IMR-90 (cell line): ENCODE measurements at regions not wholly inside any gene's neighbourhood (a gene's known extent, or its start where the extent isn't known, plus 50 kb on each side); places are given as distances from the start of the nearest gene placed in this dataset.

Experiments used
- ATAC-seq: fragments of 200-7000 bp; cut with Tn5 transposase; 2 replicates; pipeline ENCODE4 v1.9.1; 2020; ENCODE audit warnings: low read depth, mild to moderate bottlenecking, moderate library complexity
- BruUV-seq: library from RNA; stranded (reverse); fragments of 400-500 nt; replicated peaks from 2 replicates; lab custom pipeline; 2021; lab: Mats Ljungman, UMichigan
- CTCF ChIA-PET: fragments of 300-600 bp; formaldehyde crosslinking; extraction: SDS; loops from one replicate; lab custom pipeline; 2021; ENCODE audit warnings: antibody characterized with exemption; lab: Yijun Ruan, JAX
- POLR2A ChIA-PET: fragments of 300-600 bp; sonication (Branson Sonifier 250); formaldehyde crosslinking; loops from one replicate; lab custom pipeline; 2022; ENCODE audit warnings: antibody characterized with exemption; ENCODE audit not compliant: unreplicated experiment; lab: Charles Lee
- DNase-seq: peaks from one replicate; pipeline ENCODE4 v3.0.0; 2013
- H2AFZ ChIP-seq: replicated peaks from 2 replicates; pipeline ENCODE3; 2013; ENCODE audit warnings: low read length, mild to moderate bottlenecking; ENCODE audit not compliant: poor library complexity
- H2AK5ac ChIP-seq: 2 replicates; pipeline ENCODE4 v1.6.1; 2013; ENCODE audit warnings: low read depth, low read length, inconsistent platforms
- H2AK9ac ChIP-seq: replicated peaks from 2 replicates; pipeline ENCODE3; 2013; ENCODE audit warnings: mild to moderate bottlenecking, low read depth, low read length, moderate library complexity; ENCODE audit not compliant: poor library complexity
- H2BK120ac ChIP-seq: 2 replicates; pipeline ENCODE4 v1.6.1; 2013; ENCODE audit warnings: low read depth, low read length, inconsistent platforms
- H2BK15ac ChIP-seq: 3 replicates; pipeline ENCODE4 v1.6.1; 2013; ENCODE audit warnings: low read depth, low read length, inconsistent platforms
- H2BK20ac ChIP-seq: 2 replicates; pipeline ENCODE4 v1.6.1; 2013; ENCODE audit warnings: low read depth, mild to moderate bottlenecking, inconsistent platforms, low read length, moderate library complexity
- H2BK5ac ChIP-seq: 2 replicates; pipeline ENCODE4 v1.6.1; 2013; ENCODE audit warnings: mild to moderate bottlenecking, low read depth, low read length, inconsistent platforms; ENCODE audit not compliant: poor library complexity, severe bottlenecking
- H3K14ac ChIP-seq: replicated peaks from 2 replicates; pipeline ENCODE4 v1.6.1; 2013; ENCODE audit warnings: low read depth, low read length, inconsistent platforms
- H3K18ac ChIP-seq: 2 replicates; pipeline ENCODE4 v1.6.1; 2013; ENCODE audit warnings: low read depth, low read length, control low read depth
- H3K23ac ChIP-seq: 2 replicates; pipeline ENCODE4 v1.6.1; 2013; ENCODE audit warnings: low read depth, low read length, inconsistent platforms
- H3K27ac ChIP-seq: 2 replicates; pipeline ENCODE4 v1.5.1; 2013; ENCODE audit warnings: mild to moderate bottlenecking, control low read depth, low read length; ENCODE audit not compliant: insufficient read depth
- H3K27me3 ChIP-seq: 2 replicates; pipeline ENCODE4 v1.6.1; 2013; ENCODE audit warnings: low read length; ENCODE audit not compliant: control insufficient read depth, insufficient read depth
- H3K36me3 ChIP-seq: 2 replicates; pipeline ENCODE4 v1.6.1; 2013; ENCODE audit warnings: low read length, mixed read lengths; ENCODE audit not compliant: control insufficient read depth, insufficient read depth
- H3K4ac ChIP-seq: 2 replicates; pipeline ENCODE4 v1.6.1; 2013; ENCODE audit warnings: low read depth, low read length, inconsistent platforms
- H3K4me1 ChIP-seq: 2 replicates; pipeline ENCODE4 v1.6.1; 2013; ENCODE audit warnings: low read length, mixed read lengths; ENCODE audit not compliant: control insufficient read depth, insufficient read depth
- H3K4me2 ChIP-seq: 2 replicates; pipeline ENCODE4 v1.6.1; 2013; ENCODE audit warnings: low read depth, mild to moderate bottlenecking, control low read depth, low read length, moderate library complexity
- H3K4me3 ChIP-seq: 2 replicates; pipeline ENCODE4 v1.5.1; 2013; ENCODE audit warnings: low read depth, mild to moderate bottlenecking, control low read depth, low read length, moderate library complexity; ENCODE audit not compliant: insufficient read depth
- H3K56ac ChIP-seq: 2 replicates; pipeline ENCODE4 v1.6.1; 2013; ENCODE audit warnings: low read length, inconsistent platforms; ENCODE audit not compliant: insufficient read depth; ENCODE audit errors: extremely low read depth
- H3K79me1 ChIP-seq, 2 experiments: 2 replicates each; pipeline ENCODE4 v1.6.1; 2013; ENCODE audit warnings: low read length in 2 of 2, inconsistent platforms in 1 of 2, low read depth in 1 of 2
- H3K9ac ChIP-seq: 2 replicates; pipeline ENCODE4 v1.6.1; 2013; ENCODE audit warnings: low read depth, low read length, control low read depth
- H3K9me1 ChIP-seq: 2 replicates; pipeline ENCODE4 v1.6.1; 2013; ENCODE audit warnings: low read length, inconsistent platforms; ENCODE audit not compliant: insufficient read depth
- H3K9me3 ChIP-seq: 2 replicates; pipeline ENCODE4 v1.6.1; 2013; ENCODE audit warnings: low read length; ENCODE audit not compliant: control insufficient read depth, insufficient read depth
- H4K20me1 ChIP-seq: 2 replicates; pipeline ENCODE4 v1.6.1; 2013; ENCODE audit warnings: low read length, inconsistent platforms; ENCODE audit not compliant: insufficient read depth
- H4K5ac ChIP-seq: 2 replicates; pipeline ENCODE4 v1.6.1; 2013; ENCODE audit warnings: mild to moderate bottlenecking, low read depth, low read length, control low read depth
- H4K8ac ChIP-seq, 2 experiments: 2 replicates each; pipeline ENCODE4 v1.6.1; 2013; ENCODE audit warnings: low read depth in 2 of 2, low read length in 2 of 2, control low read depth in 1 of 2, inconsistent platforms in 1 of 2
- H4K91ac ChIP-seq: 2 replicates; pipeline ENCODE4 v1.6.1; 2013; ENCODE audit warnings: low read depth, low read length, inconsistent platforms; ENCODE audit not compliant: insufficient read depth
- BHLHE40 ChIP-seq: fragments of 150-350 bp; IDR thresholded peaks from 2 replicates; pipeline ENCODE4 v1.6.1; 2016; ENCODE audit warnings: mild to moderate bottlenecking, low read depth, low read length
- MAZ ChIP-seq: IDR thresholded peaks from 2 replicates; pipeline ENCODE4 v1.6.1; 2012; ENCODE audit warnings: low read depth, mild to moderate bottlenecking, low read length, improper control_type of control experiment, moderate library complexity, borderline replicate concordance
- RFX5 ChIP-seq: IDR thresholded peaks from 2 replicates; pipeline ENCODE4 v1.8.0; 2012; ENCODE audit warnings: low read depth, mild to moderate bottlenecking, low read length, moderate library complexity
- WGBS, 2 experiments: methylation state at CpG; one replicate each; pipeline versions ENCODE4 v1.1.5 to v1.1.7; 2013; ENCODE audit warnings: missing lambda C conversion rate in 2 of 2; ENCODE audit not compliant: insufficient read length in 1 of 2; ENCODE audit errors: extremely low coverage in 2 of 2; 5-methylcytosine and 5-hydroxymethylcytosine counted together
- dilution Hi-C: fragments of 300-500 bp; cut with HindIII; formaldehyde crosslinking; loops from one replicate; pipeline ENCODE4 v1.14.3; 2018; ENCODE audit warnings: low sequenced_read_pairs; ENCODE audit not compliant: unreplicated experiment
- in situ Hi-C: fragments of 300-500 bp; cut with MboI; formaldehyde crosslinking; loops from 3 replicates; pipeline ENCODE4 v1.14.3; 2019; ENCODE audit warnings: low sequenced_read_pairs, inconsistent platforms, mixed read lengths
- intact Hi-C: fragments of 100-400 bp; cut with micrococcal nuclease; formaldehyde crosslinking; loops from 2 replicates; pipeline ENCODE4 v1.10.0; 2022

- BruUV-seq, result no TSS peak
- DNase-seq (no peak), ATAC-seq (0 out of 2 replicates have a peak, but pooled peaks have one; percentile 19)
- Histone ChIP-seq H2BK120ac (peak overlapping the region; percentile 65), H2AK5ac (peak overlapping the region; percentile 56; the same call in 1 of the 2 replicates), H3K27ac (no peak overlapping the region), H4K20me1 (no peaks in the 10 kb centered on the region), H2AFZ (no peak overlapping the region), H2AK9ac (no peak overlapping the region), H3K27me3 (no peaks in the 10 kb centered on the region), H3K4me1 (peaks cover 4% of the 10 kb centered on the region; the same call in 1 of the 2 replicates), H4K5ac (no peak overlapping the region), H2BK20ac (peak overlapping the region; percentile 33; the same call in 1 of the 2 replicates), H3K18ac (no peak overlapping the region), H2BK5ac (no peak overlapping the region), H3K9me3 (no peaks in the 10 kb centered on the region), H3K23ac (0 out of 2 replicates have a peak overlapping the region, but pooled peaks have one; percentile 4), H3K4me2 (no peak overlapping the region), H3K4me3 (no peak overlapping the region), H3K79me1 (no peaks in the 10 kb centered on the region), H3K9me1 (peaks cover 6% of the 10 kb centered on the region), H3K56ac (no peak overlapping the region), H3K4ac (peak overlapping the region; percentile 36; the same call in 1 of the 2 replicates), H2BK15ac (peak overlapping the region; percentile 2; the same call in 1 of the 3 replicates), H4K8ac (peak overlapping the region in 1 of 2 experiments; percentile 40; a peak in 1 of 4 replicates), H3K36me3 (no peaks in the 10 kb centered on the region), H3K14ac (peak overlapping the region; percentile 71; the same call in 1 of the 2 replicates), H4K91ac (no peak overlapping the region), H3K9ac (no peak overlapping the region)
- in situ Hi-C loops, result no loop called here
- CTCF ChIA-PET, result interaction anchor here (1.1 kb wide), 1 partner anchor 9 kb away, joined by 3 read pairs; no protein-coding TSS in a partner anchor
- POLR2A ChIA-PET, result no interaction called here
- peak; percentile 48; the same call in 1 of the 2 replicates for TF ChIP-seq BHLHE40
- no peak for TF ChIP-seq MAZ
- no peak for TF ChIP-seq RFX5
- no CpG with 5 or more reads among the region's 4 CpGs for WGBS, 2 experiments
- dilution Hi-C loops, result no loop called here
- intact Hi-C loops, result loop anchor here (5.0 kb wide), 1 partner anchor 276 kb away; the partner anchor contains the start of gene PTGER4
Observed at GRCh38 chr5:40401284-40402006, 278.3 kb upstream of the PTGER4 start.
